ENCODE measurements at regions not wholly inside any gene's neighbourhood (a gene's known extent, or its start where the extent isn't known, plus 50 kb on each side); places are given as distances from the start of the nearest gene placed in this dataset.

DNA sequence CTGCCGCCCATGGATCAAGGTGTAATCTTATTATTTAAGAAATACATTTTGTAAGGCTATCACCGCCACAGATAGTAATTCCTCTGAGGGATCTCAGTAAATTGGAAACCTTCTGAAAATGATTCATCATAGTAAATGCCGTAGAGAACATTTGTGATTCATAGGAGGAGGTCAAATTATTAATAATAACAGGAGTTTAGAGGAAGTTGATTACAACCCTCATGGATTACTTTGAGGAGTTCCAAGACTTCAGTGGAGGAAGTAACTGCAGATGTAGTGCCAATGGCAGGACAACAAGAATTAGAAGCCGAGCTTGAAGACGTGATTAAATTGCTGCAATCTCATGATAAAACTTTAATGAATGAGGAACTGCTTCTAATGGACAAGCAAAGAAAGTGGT lies 280.1 kb downstream of the PTPRC start:
- H3K4me1 Mint-ChIP-seq (ENCODE audit: unreplicated experiment): peaks cover 70% of the 10 kb centered on the region
- H3K27me3 Mint-ChIP-seq (ENCODE audit: unreplicated experiment): no peaks in the 10 kb centered on the region

DNA sequence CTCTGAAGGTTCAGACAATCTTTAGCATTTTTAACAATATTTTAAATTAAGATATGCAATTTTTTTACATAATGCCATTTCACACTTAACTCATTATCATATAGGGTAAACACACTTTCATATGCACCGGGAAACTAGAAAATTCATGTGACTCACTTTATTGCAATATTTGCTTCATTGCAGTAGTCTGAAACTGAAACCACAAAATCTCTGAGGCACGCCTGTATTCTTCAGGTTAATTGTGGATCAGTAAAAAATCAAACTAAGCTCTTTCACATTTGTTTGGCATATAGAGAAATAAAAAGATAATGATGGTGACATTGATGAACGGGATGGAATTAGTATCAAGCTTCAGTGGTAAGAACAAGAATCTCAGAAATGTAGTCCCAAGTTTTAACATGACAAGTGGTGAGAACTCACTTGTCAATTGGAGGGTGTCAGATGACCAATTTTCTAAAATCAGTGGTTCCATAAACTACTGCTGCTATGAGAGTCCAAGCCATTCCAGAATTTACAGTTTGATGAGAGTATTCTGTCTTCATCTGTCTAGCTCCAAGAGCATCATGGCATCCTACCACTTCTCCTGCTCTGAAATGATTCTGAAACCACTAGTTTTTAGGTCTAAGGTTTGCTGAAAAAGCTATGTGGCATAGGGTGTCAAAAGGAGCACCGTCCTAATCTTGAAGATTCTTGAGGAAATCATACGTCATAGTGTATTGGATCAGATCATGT lies 281.0 kb downstream of the PTPRC start:
- H3K27me3 Mint-ChIP-seq (ENCODE audit: unreplicated experiment): no peaks in the 10 kb centered on the region
- H3K4me3 Mint-ChIP-seq (ENCODE audit: unreplicated experiment): no peak overlapping the region
- TF ChIP-seq, protein P1, sequence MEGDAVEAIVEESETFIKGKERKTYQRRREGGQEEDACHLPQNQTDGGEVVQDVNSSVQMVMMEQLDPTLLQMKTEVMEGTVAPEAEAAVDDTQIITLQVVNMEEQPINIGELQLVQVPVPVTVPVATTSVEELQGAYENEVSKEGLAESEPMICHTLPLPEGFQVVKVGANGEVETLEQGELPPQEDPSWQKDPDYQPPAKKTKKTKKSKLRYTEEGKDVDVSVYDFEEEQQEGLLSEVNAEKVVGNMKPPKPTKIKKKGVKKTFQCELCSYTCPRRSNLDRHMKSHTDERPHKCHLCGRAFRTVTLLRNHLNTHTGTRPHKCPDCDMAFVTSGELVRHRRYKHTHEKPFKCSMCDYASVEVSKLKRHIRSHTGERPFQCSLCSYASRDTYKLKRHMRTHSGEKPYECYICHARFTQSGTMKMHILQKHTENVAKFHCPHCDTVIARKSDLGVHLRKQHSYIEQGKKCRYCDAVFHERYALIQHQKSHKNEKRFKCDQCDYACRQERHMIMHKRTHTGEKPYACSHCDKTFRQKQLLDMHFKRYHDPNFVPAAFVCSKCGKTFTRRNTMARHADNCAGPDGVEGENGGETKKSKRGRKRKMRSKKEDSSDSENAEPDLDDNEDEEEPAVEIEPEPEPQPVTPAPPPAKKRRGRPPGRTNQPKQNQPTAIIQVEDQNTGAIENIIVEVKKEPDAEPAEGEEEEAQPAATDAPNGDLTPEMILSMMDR (IDR thresholded peaks at IDR 0.05): no peak
- peak overlapping the region; percentile 39 for H3K27ac Mint-ChIP-seq (ENCODE audit: unreplicated experiment)
- peaks cover 70% of the 10 kb centered on the region for H3K4me1 Mint-ChIP-seq (ENCODE audit: unreplicated experiment)
- H3K9me3 Mint-ChIP-seq (ENCODE audit: unreplicated experiment): peaks cover 19% of the 10 kb centered on the region
- no peak for DNase-seq (ENCODE audit: extremely low spot score, unreplicated experiment)
- peaks cover 58% of the 10 kb centered on the region for H3K36me3 Mint-ChIP-seq (ENCODE audit: unreplicated experiment)

More for the DNA sequence above, 280.1 kb downstream of the PTPRC start:
- Mint-ChIP-seq H3K9me3 (ENCODE audit: unreplicated experiment) (peaks cover 19% of the 10 kb centered on the region), H3K4me3 (ENCODE audit: unreplicated experiment) (no peak overlapping the region), H3K27ac (ENCODE audit: unreplicated experiment) (no peak overlapping the region), H3K36me3 (ENCODE audit: unreplicated experiment) (peaks cover 60% of the 10 kb centered on the region)
- DNase-seq (ENCODE audit: extremely low spot score, unreplicated experiment): no peak
- TF ChIP-seq, protein P1 (IDR thresholded peaks at IDR 0.05): no peak

DNA sequence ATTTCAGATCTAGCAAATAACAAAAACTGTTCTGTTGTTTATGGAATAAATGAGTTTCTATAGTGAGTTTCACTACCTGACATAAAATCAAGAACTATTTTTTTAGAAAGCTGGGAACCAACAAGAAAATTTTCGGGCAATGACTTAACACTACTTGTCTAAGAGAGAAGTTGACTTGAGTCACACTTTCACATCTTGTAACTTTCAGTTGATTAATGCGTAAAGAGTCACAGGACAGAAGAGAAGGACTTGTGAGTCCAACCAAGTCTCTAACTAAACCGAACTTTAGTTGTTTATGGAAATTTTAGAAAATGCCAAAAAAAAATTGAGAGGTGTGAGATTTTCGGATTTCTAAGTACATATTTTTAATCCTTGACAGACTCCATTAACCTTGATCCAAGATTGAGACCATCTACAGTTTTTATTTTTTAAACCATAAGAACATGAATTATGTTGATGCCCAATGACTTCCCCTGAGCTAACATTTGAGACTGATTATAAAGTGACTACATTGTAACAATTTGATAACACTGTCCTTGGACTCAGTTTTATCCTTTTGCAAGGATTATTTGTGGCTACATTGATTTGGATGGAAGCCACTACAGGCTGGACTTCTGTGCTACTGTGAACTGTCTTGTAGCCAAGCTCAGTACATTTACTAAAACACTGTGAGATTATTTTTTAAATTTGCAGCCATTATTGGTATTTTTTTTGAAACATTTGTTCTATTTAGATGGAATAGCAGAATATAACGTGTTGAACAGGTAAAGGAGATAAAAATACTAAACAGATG lies 284.0 kb downstream of the PTPRC start:
- Mint-ChIP-seq H3K4me3 (ENCODE audit: unreplicated experiment) (no peak overlapping the region), H3K36me3 (ENCODE audit: unreplicated experiment) (peaks cover 47% of the 10 kb centered on the region), H3K9me3 (ENCODE audit: unreplicated experiment) (peaks cover 13% of the 10 kb centered on the region), H3K4me1 (ENCODE audit: unreplicated experiment) (peaks cover 62% of the 10 kb centered on the region), H3K27me3 (ENCODE audit: unreplicated experiment) (no peaks in the 10 kb centered on the region), H3K27ac (ENCODE audit: unreplicated experiment) (no peak overlapping the region)
- DNase-seq (ENCODE audit: extremely low spot score, unreplicated experiment): no peak
- TF ChIP-seq, protein P1 (IDR thresholded peaks at IDR 0.05): no peak

DNA sequence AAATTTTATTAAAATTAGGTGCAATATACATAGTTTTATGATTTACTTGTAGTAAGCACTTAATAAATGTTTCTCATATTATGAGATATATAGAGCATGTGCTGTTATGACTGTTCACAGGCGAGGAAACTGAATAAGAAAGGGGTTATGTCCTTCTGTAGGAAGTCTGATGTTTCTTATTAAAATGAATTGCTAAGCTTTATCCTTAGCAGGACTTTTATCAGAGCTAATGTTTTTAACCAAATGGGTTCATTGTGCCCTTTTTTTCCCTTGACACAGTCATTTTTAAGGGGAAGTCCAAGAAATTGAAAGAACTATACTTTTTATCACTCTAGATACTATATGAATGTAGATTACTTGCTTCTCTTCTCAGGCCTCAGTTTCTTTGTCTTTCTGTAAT lies 285.2 kb downstream of the PTPRC start:
- Mint-ChIP-seq H3K9me3 (ENCODE audit: unreplicated experiment) (peaks cover 4% of the 10 kb centered on the region), H3K36me3 (ENCODE audit: unreplicated experiment) (peaks cover 37% of the 10 kb centered on the region), H3K27me3 (ENCODE audit: unreplicated experiment) (no peaks in the 10 kb centered on the region), H3K27ac (ENCODE audit: unreplicated experiment) (no peak overlapping the region), H3K4me3 (ENCODE audit: unreplicated experiment) (no peak overlapping the region), H3K4me1 (ENCODE audit: unreplicated experiment) (peaks cover 61% of the 10 kb centered on the region)
- no peak for DNase-seq (ENCODE audit: extremely low spot score, unreplicated experiment)
- TF ChIP-seq, protein P1 (IDR thresholded peaks at IDR 0.05): no peak

DNA sequence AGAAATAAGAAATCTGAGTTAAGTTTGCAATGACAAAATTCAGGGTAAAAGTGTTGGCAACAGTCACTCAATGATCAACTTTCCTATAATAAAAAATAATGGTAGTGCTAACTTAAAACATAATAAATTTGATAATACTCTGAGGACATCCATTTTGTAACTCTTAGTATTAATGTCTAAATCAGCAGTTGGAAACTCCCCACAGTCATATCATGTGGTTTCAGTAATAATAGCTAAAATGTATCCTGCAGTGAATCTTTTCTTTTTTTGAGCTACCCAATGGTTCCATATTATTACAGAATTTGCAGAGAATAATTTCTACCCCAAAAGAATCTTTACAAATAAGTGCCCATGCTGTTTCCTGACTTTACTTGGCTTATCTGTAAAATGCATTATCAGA lies 286.7 kb downstream of the PTPRC start:
- no peak overlapping the region for H3K27ac Mint-ChIP-seq (ENCODE audit: unreplicated experiment)
- H3K36me3 Mint-ChIP-seq (ENCODE audit: unreplicated experiment): peaks cover 21% of the 10 kb centered on the region
- H3K4me3 Mint-ChIP-seq (ENCODE audit: unreplicated experiment): no peak overlapping the region
- no peaks in the 10 kb centered on the region for H3K27me3 Mint-ChIP-seq (ENCODE audit: unreplicated experiment)
- no peaks in the 10 kb centered on the region for H3K9me3 Mint-ChIP-seq (ENCODE audit: unreplicated experiment)
- no peak for DNase-seq (ENCODE audit: extremely low spot score, unreplicated experiment)
- peaks cover 61% of the 10 kb centered on the region for H3K4me1 Mint-ChIP-seq (ENCODE audit: unreplicated experiment)
- TF ChIP-seq, protein P1 (IDR thresholded peaks at IDR 0.05): no peak
